ENCODE measurements at regions not wholly inside any gene's neighbourhood (a gene's known extent, or its start where the extent isn't known, plus 50 kb on each side); places are given as distances from the start of the nearest gene placed in this dataset.
"Not testable (repeated sequence)": the region's sequence is repeated elsewhere in the genome, so short reads cannot be mapped to it uniquely, and the experiment has no call there.

GRCh38 chr10:65620404-65621048 is 1305.3 kb upstream of the LRRTM3 start:
- H3K4me1 Mint-ChIP-seq: no peaks in the 10 kb centered on the region
- ATAC-seq (ENCODE audit: low read depth) (no peak), DNase-seq (no peak)
- ChIA-PET POLR2A (no interaction called here), CTCF (no interaction called here)
- H3K27me3 Mint-ChIP-seq: no peaks in the 10 kb centered on the region
- no peak overlapping the region for H3K27ac Mint-ChIP-seq
- intact Hi-C loops (cut with micrococcal nuclease): no loop called here
- peaks cover 3% of the 10 kb centered on the region for H3K9me3 Mint-ChIP-seq
- no peak overlapping the region for H3K4me3 Mint-ChIP-seq
- no peak for TF ChIP-seq CTCF (IDR thresholded peaks at IDR 0.05)
- H3K36me3 Mint-ChIP-seq (ENCODE audit: low read depth): no peaks in the 10 kb centered on the region

- POLR2A ChIA-PET: no interaction called here
- ATAC-seq (ENCODE audit: low read depth): no peak
- H3K27ac Mint-ChIP-seq: no peak overlapping the region
Measured at GRCh38 chr10:65622608-65623007, 1303.2 kb upstream of the LRRTM3 start.

GRCh38 chr10:65628493-65629139 is 1297.2 kb upstream of the LRRTM3 start:
- no peaks in the 10 kb centered on the region for H3K27me3 Mint-ChIP-seq
- no peak for TF ChIP-seq CTCF (IDR thresholded peaks at IDR 0.05)
- DNase-seq (no peak), ATAC-seq (ENCODE audit: low read depth) (no peak)
- H3K4me1 Mint-ChIP-seq: no peaks in the 10 kb centered on the region
- no peaks in the 10 kb centered on the region for H3K36me3 Mint-ChIP-seq (ENCODE audit: low read depth)
- no peak overlapping the region for H3K27ac Mint-ChIP-seq
- intact Hi-C loops (cut with micrococcal nuclease): no loop called here
- H3K4me3 Mint-ChIP-seq: no peak overlapping the region
- ChIA-PET CTCF (no interaction called here), POLR2A (no interaction called here)
- peaks cover 6% of the 10 kb centered on the region for H3K9me3 Mint-ChIP-seq

More at GRCh38 chr10:65622608-65623007, 1303.2 kb upstream of the LRRTM3 start:
- H3K4me1 Mint-ChIP-seq: no peaks in the 10 kb centered on the region
- no peak for TF ChIP-seq CTCF (IDR thresholded peaks at IDR 0.05)
- H3K4me3 Mint-ChIP-seq: no peak overlapping the region
- intact Hi-C loops (cut with micrococcal nuclease): no loop called here
- CTCF ChIA-PET: no interaction called here
- peaks cover 3% of the 10 kb centered on the region for H3K9me3 Mint-ChIP-seq
- no peaks in the 10 kb centered on the region for H3K36me3 Mint-ChIP-seq (ENCODE audit: low read depth)
- no peaks in the 10 kb centered on the region for H3K27me3 Mint-ChIP-seq
- no peak for DNase-seq

- ATAC-seq (ENCODE audit: low read depth) (no peak), DNase-seq (no peak)
- ChIA-PET POLR2A (no interaction called here), CTCF (no interaction called here)
- no peaks in the 10 kb centered on the region for H3K36me3 Mint-ChIP-seq (ENCODE audit: low read depth)
- no peaks in the 10 kb centered on the region for H3K4me1 Mint-ChIP-seq
- intact Hi-C loops (cut with micrococcal nuclease): no loop called here
- no peaks in the 10 kb centered on the region for H3K27me3 Mint-ChIP-seq
- H3K27ac Mint-ChIP-seq: no peak overlapping the region
- no peak overlapping the region for H3K4me3 Mint-ChIP-seq
- peaks cover 18% of the 10 kb centered on the region for H3K9me3 Mint-ChIP-seq
- TF ChIP-seq CTCF (IDR thresholded peaks at IDR 0.05): no peak
Measured at GRCh38 chr10:65660006-65660405, 1265.8 kb upstream of the LRRTM3 start.

GRCh38 chr10:65670087-65670486 is 1255.7 kb upstream of the LRRTM3 start:
- no peak overlapping the region for H3K27ac Mint-ChIP-seq
- intact Hi-C loops (cut with micrococcal nuclease): no loop called here
- H3K27me3 Mint-ChIP-seq: no peaks in the 10 kb centered on the region
- no peak overlapping the region for H3K4me3 Mint-ChIP-seq
- ChIA-PET CTCF (no interaction called here), POLR2A (no interaction called here)
- no peak for TF ChIP-seq CTCF (IDR thresholded peaks at IDR 0.05)
- no peaks in the 10 kb centered on the region for H3K4me1 Mint-ChIP-seq
- DNase-seq: no peak
- no peaks in the 10 kb centered on the region for H3K36me3 Mint-ChIP-seq (ENCODE audit: low read depth)
- peaks cover 7% of the 10 kb centered on the region for H3K9me3 Mint-ChIP-seq
- ATAC-seq (ENCODE audit: low read depth): no peak

GRCh38 chr10:65670596-65670995 is 1255.2 kb upstream of the LRRTM3 start:
- CTCF ChIA-PET; ATAC-seq (ENCODE audit: low read depth); POLR2A ChIA-PET; H3K4me3 Mint-ChIP-seq; H3K27me3 Mint-ChIP-seq; H3K27ac Mint-ChIP-seq; H3K4me1 Mint-ChIP-seq; DNase-seq; H3K9me3 Mint-ChIP-seq; intact Hi-C loops (cut with micrococcal nuclease); H3K36me3 Mint-ChIP-seq (ENCODE audit: low read depth): not testable (repeated sequence)
